HepG2 (cell line): ENCODE measurements at regions not wholly inside any gene's neighbourhood (a gene's known extent, or its start where the extent isn't known, plus 50 kb on each side); places are given as distances from the start of the nearest gene placed in this dataset.

Experiments used
- ATAC-seq: fragments of 200-7000 bp; cut with Tn5 transposase; 3 replicates; pipeline ENCODE4 v1.9.1; 2020; ENCODE audit warnings: mild to moderate bottlenecking, moderate library complexity
- BruUV-seq: library from RNA; stranded (reverse); fragments of 400-500 nt; replicated peaks from 2 replicates; lab custom pipeline; 2021; lab: Mats Ljungman, UMichigan
- CTCF ChIA-PET: fragments of 300-600 bp; formaldehyde crosslinking; extraction: SDS; loops from one replicate; lab custom pipeline; 2021; ENCODE audit warnings: low total read pairs, inconsistent platforms, low intra/inter-chr PET ratio; lab: Yijun Ruan, JAX
- POLR2A ChIA-PET: fragments of 350-600 bp; sonication (Branson Sonifier 250); formaldehyde crosslinking; loops from one replicate; lab custom pipeline; 2020; ENCODE audit warnings: antibody characterized with exemption, inconsistent platforms; lab: Yijun Ruan, JAX
- DNase-seq: peaks from one replicate; pipeline ENCODE4 v3.0.0-alpha.2; 2015; ENCODE audit warnings: low spot score
- FAIRE-seq: peaks from 3 replicates; lab custom pipeline; 2011; peaks lifted over from hg19 to GRCh38; lab: Jason Lieb, UNC
- H2AFZ ChIP-seq: one replicate; pipeline ENCODE4 v1.6.1; 2011; ENCODE audit warnings: low read length, inconsistent platforms
- H3K27ac ChIP-seq: fragments of 300-600 bp; 3 replicates; pipeline ENCODE4 v1.8.0; 2011; ENCODE audit warnings: mixed run types, mild to moderate bottlenecking, mixed read lengths, low read length, inconsistent platforms; ENCODE audit not compliant: insufficient read depth; ENCODE audit errors: extremely low read length
- H3K27me3 ChIP-seq, 2 experiments: fragments of 200-600 bp in 1 of 2; 2 replicates in 1 of 2; 3 replicates in 1 of 2; pipeline versions ENCODE4 v1.6.0 to v1.8.0; 2011; ENCODE audit warnings: low read length in 2 of 2, mild to moderate bottlenecking in 2 of 2, moderate library complexity in 2 of 2, inconsistent platforms in 1 of 2; ENCODE audit not compliant: insufficient read depth in 2 of 2, control insufficient read depth in 1 of 2
- H3K36me3 ChIP-seq, 2 experiments: fragments of 200-600 bp in 1 of 2; replicated peaks in 1 of 2; 2 replicates in 1 of 2; 3 replicates in 1 of 2; pipeline versions ENCODE4 v1.5.1 to v1.8.0; 2011; ENCODE audit warnings: low read length in 2 of 2, inconsistent platforms in 1 of 2; ENCODE audit not compliant: insufficient read depth in 2 of 2, control insufficient read depth in 1 of 2
- H3K4me1 ChIP-seq: 2 replicates; pipeline ENCODE4 v1.5.1; 2012; ENCODE audit warnings: low read length, inconsistent platforms; ENCODE audit not compliant: insufficient read depth
- H3K4me2 ChIP-seq: 2 replicates; pipeline ENCODE4 v1.6.0; 2011; ENCODE audit warnings: low read depth, low read length, inconsistent platforms
- H3K4me3 ChIP-seq, 3 experiments: fragments of 200-600 bp in 1 of 3; sonication (generic), shearing (Covaris generic) in 1 of 3; replicated peaks in 1 of 3; 2 replicates each; pipeline ENCODE4 v1.5.1; 2011 to 2016; ENCODE audit warnings: low read length in 3 of 3, inconsistent platforms in 2 of 3, low read depth in 2 of 3, mild to moderate bottlenecking in 2 of 3, control low read depth in 1 of 3, mixed read lengths in 1 of 3; ENCODE audit not compliant: insufficient read depth in 1 of 3
- H3K79me2 ChIP-seq: one replicate; pipeline ENCODE4 v1.6.1; 2011; ENCODE audit warnings: low read length, inconsistent platforms; ENCODE audit not compliant: insufficient read depth
- H3K9ac ChIP-seq: 2 replicates; pipeline ENCODE4 v1.6.0; 2011; ENCODE audit warnings: mild to moderate bottlenecking, low read depth, low read length, inconsistent platforms; ENCODE audit not compliant: insufficient read depth
- H3K9me3 ChIP-seq: 2 replicates; pipeline ENCODE4 v1.5.1; 2012; ENCODE audit warnings: mild to moderate bottlenecking, low read length
- H4K20me1 ChIP-seq: 2 replicates; pipeline ENCODE4 v1.6.0; 2011; ENCODE audit warnings: inconsistent platforms, mild to moderate bottlenecking, low read length, moderate library complexity; ENCODE audit not compliant: insufficient read depth
- ARNT ChIP-seq: fragments of 450-650 bp; IDR thresholded peaks from 2 replicates; pipeline ENCODE4 v1.6.1; 2017
- ATF5 ChIP-seq: sonication (generic); formaldehyde crosslinking; IDR thresholded peaks from 2 replicates; pipeline ENCODE4 v1.4.0; 2020; ENCODE audit warnings: mild to moderate bottlenecking, low read depth, missing genetic modification reagents
- CEBPG ChIP-seq: IDR thresholded peaks from 2 replicates; pipeline ENCODE4 v1.6.1; 2016
- HINFP ChIP-seq: sonication (generic); formaldehyde crosslinking; IDR thresholded peaks from 2 replicates; pipeline ENCODE4 v1.4.0; 2020; ENCODE audit warnings: low read depth, mild to moderate bottlenecking, missing genetic modification reagents
- HNF1B ChIP-seq: sonication (generic); formaldehyde crosslinking; IDR thresholded peaks from 2 replicates; pipeline ENCODE4 v1.5.1; 2020; ENCODE audit warnings: mild to moderate bottlenecking, moderate library complexity, missing genetic modification reagents
- IRF1 ChIP-seq: sonication (generic); formaldehyde crosslinking; IDR thresholded peaks from 2 replicates; pipeline ENCODE4 v1.4.0; 2020; ENCODE audit warnings: low read depth, mild to moderate bottlenecking, missing genetic modification reagents
- MTA3 ChIP-seq: sonication (generic); formaldehyde crosslinking; IDR thresholded peaks from 2 replicates; pipeline ENCODE4 v1.4.0; 2020; ENCODE audit warnings: missing genetic modification reagents
- SMARCC2 ChIP-seq: fragments of 450-650 bp; IDR thresholded peaks from 2 replicates; pipeline ENCODE4 v1.6.1; 2017; ENCODE audit warnings: antibody characterized with exemption, mild to moderate bottlenecking
- STAT6 ChIP-seq: sonication (generic); formaldehyde crosslinking; IDR thresholded peaks from 2 replicates; pipeline ENCODE4 v1.4.0; 2020; ENCODE audit warnings: missing genetic modification reagents, mild to moderate bottlenecking, borderline replicate concordance
- ZBTB7B ChIP-seq: sonication (generic); formaldehyde crosslinking; IDR thresholded peaks from 2 replicates; pipeline ENCODE4 v1.4.0; 2020; ENCODE audit warnings: missing genetic modification reagents
- ZMYM2 ChIP-seq: sonication (generic); formaldehyde crosslinking; IDR thresholded peaks from 2 replicates; pipeline ENCODE4 v1.8.0; 2022; ENCODE audit warnings: mild to moderate bottlenecking, missing genetic modification reagents
- ZNF3 ChIP-seq: IDR thresholded peaks from 2 replicates; pipeline ENCODE4 v1.7.0; 2017; ENCODE audit warnings: inconsistent platforms
- ZNF354B ChIP-seq: sonication (generic); formaldehyde crosslinking; IDR thresholded peaks from 2 replicates; pipeline ENCODE4 v1.8.0; 2022; ENCODE audit warnings: mild to moderate bottlenecking, missing genetic modification reagents
- ZNF501 ChIP-seq: sonication (generic); formaldehyde crosslinking; IDR thresholded peaks from 2 replicates; pipeline ENCODE4 v1.5.1; 2020; ENCODE audit warnings: mild to moderate bottlenecking, moderate library complexity, missing genetic modification reagents
- ZNF567 ChIP-seq: sonication (generic); formaldehyde crosslinking; IDR thresholded peaks from 2 replicates; pipeline ENCODE4 v1.8.1; 2023; ENCODE audit warnings: mild to moderate bottlenecking, missing genetic modification reagents, borderline replicate concordance
- ZNF576 ChIP-seq: sonication (generic); formaldehyde crosslinking; IDR thresholded peaks from 2 replicates; pipeline ENCODE4 v1.4.0; 2020; ENCODE audit warnings: mild to moderate bottlenecking, missing genetic modification reagents
- ZNF597 ChIP-seq: sonication (generic); formaldehyde crosslinking; IDR thresholded peaks from 2 replicates; pipeline ENCODE4 v1.5.0; 2020; ENCODE audit warnings: missing genetic modification reagents
- ZNF772 ChIP-seq: sonication (generic); formaldehyde crosslinking; IDR thresholded peaks from 2 replicates; pipeline ENCODE4 v1.5.0; 2020; ENCODE audit warnings: mild to moderate bottlenecking, missing genetic modification reagents
- WGBS: methylation state at CpG from one replicate; pipeline ENCODE4 v1.1.6; 2017; ENCODE audit warnings: low lambda C conversion rate; 5-methylcytosine and 5-hydroxymethylcytosine counted together
- in situ Hi-C: cut with HindIII; loops from 2 replicates; pipeline ENCODE4 v1.10.0; 2017; ENCODE audit warnings: low pct_unique_long_range_greater_than_20kb; ENCODE audit not compliant: extremely low pct_ligation_motif_present
- intact Hi-C: fragments of 100-400 bp; cut with micrococcal nuclease; formaldehyde crosslinking; loops from one replicate; pipeline ENCODE4 v1.10.0; 2022; ENCODE audit not compliant: unreplicated experiment

GRCh38 chr16:48811478-48811877, 201.5 kb upstream of the N4BP1 start:
- Histone ChIP-seq H3K9me3 (no peaks in the 10 kb centered on the region), H3K79me2 (no peaks in the 10 kb centered on the region), H2AFZ (no peak overlapping the region), H3K27ac (no peak overlapping the region), H3K4me2 (no peak overlapping the region), H3K36me3 (no peaks in the 10 kb centered on the region), H3K4me3 (no peak overlapping the region), H4K20me1 (no peaks in the 10 kb centered on the region), H3K9ac (no peak overlapping the region), H3K4me1 (no peaks in the 10 kb centered on the region), H3K27me3 (peaks cover 2 to 33% of the 10 kb centered on the region in 2 experiments; a peak in 4 of 5 replicates)
- BruUV-seq, result no TSS peak
- CTCF ChIA-PET, result no interaction called here
- FAIRE-seq (no peak), DNase-seq (no peak), ATAC-seq (no peak)
- 52% methylated on average over 11 of the region's 11 CpGs for WGBS
- POLR2A ChIA-PET, result no interaction called here
- intact Hi-C loops (no loop called here), in situ Hi-C loops (no loop called here)
- TF ChIP-seq SMARCC2 (no peak), IRF1 (CRISPR knock-in tag) (no peak), CEBPG (no peak), ZNF3 (CRISPR knock-in tag) (no peak), ATF5 (CRISPR knock-in tag) (no peak), ZMYM2 (CRISPR knock-in tag) (no peak), ZNF501 (no peak), HINFP (no peak), ZBTB7B (no peak), STAT6 (CRISPR knock-in tag) (no peak), ZNF354B (CRISPR knock-in tag) (no peak), ZNF576 (CRISPR knock-in tag) (no peak), MTA3 (CRISPR knock-in tag) (no peak), HNF1B (no peak), ARNT (no peak), ZNF597 (CRISPR knock-in tag) (no peak), ZNF567 (CRISPR knock-in tag) (no peak), ZNF772 (no peak)
